Astrocyte of the cerebellum (primary cell): ENCODE measurements at regions not wholly inside any gene's neighbourhood (a gene's known extent, or its start where the extent isn't known, plus 50 kb on each side); places are given as distances from the start of the nearest gene placed in this dataset.

Experiments used
- DNase-seq: peaks from one replicate; pipeline ENCODE4 v3.0.0-alpha.2; 2011; ENCODE audit warnings: low read depth
- H3K4me3 ChIP-seq: 2 replicates; pipeline ENCODE4 v1.5.1; 2011; ENCODE audit warnings: mild to moderate bottlenecking, low read depth, low read length, moderate library complexity
- CTCF ChIP-seq: IDR thresholded peaks from 2 replicates; pipeline ENCODE4 v1.5.1; 2012; ENCODE audit warnings: low read length, low read depth, moderate library complexity, mild to moderate bottlenecking; ENCODE audit errors: missing control alignments
- in situ Hi-C: cut with HindIII; loops from 2 replicates; pipeline ENCODE4 v1.10.0; 2017; ENCODE audit warnings: low sequenced_read_pairs

DNA sequence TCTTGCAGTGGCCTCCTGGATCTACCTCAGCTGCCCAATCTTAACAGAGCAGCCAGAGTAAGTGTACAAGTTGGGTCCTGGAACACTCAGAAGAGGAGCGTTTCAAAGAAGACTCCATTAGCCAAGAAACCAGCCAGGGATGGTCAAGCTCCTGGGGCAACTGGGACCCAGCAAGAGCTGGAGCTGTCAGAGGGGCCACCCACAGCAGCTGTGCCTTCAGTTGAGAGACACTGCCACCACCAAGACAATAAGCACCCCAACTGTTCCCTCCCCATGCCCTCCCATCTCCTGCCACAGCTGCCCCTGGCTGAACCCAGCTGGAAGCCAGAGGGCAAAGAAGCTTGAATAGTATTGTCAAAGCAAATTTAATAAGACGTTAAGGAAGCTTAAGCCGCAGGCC lies 110.6 kb upstream of the TLE3 start:
- in situ Hi-C loops: no loop called here

GRCh38 chr15:70206668-70207067 lies 109.0 kb upstream of the TLE3 start:
- no peak for TF ChIP-seq CTCF
- in situ Hi-C loops: no loop called here

More for the DNA sequence above, 110.6 kb upstream of the TLE3 start:
- no peak overlapping the region for H3K4me3 ChIP-seq
- TF ChIP-seq CTCF: no peak
- DNase-seq: no peak

DNA sequence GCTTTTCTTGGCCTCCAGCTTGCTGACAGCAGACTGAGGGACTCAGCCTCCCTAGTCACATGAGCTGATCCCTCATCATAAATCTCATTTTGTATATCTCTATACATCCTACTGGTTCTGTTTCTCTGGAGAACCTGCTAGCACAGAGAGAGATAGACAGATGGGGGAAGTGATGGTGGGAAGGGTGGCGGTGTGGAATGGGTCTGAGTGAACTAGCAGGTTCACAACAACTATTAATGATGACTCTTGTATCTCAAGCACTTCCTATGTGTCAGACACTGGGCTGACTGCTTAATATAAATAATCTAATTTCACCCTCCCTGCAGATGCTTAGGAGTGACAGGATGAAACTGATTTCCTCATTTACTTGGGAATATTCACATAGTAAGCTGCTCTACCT lies 106.9 kb upstream of the TLE3 start:
- DNase-seq: no peak
- in situ Hi-C loops: no loop called here
- no peak for TF ChIP-seq CTCF
- H3K4me3 ChIP-seq: no peak overlapping the region

More at GRCh38 chr15:70206668-70207067, 109.0 kb upstream of the TLE3 start:
- no peak overlapping the region for H3K4me3 ChIP-seq
- DNase-seq: no peak

DNA sequence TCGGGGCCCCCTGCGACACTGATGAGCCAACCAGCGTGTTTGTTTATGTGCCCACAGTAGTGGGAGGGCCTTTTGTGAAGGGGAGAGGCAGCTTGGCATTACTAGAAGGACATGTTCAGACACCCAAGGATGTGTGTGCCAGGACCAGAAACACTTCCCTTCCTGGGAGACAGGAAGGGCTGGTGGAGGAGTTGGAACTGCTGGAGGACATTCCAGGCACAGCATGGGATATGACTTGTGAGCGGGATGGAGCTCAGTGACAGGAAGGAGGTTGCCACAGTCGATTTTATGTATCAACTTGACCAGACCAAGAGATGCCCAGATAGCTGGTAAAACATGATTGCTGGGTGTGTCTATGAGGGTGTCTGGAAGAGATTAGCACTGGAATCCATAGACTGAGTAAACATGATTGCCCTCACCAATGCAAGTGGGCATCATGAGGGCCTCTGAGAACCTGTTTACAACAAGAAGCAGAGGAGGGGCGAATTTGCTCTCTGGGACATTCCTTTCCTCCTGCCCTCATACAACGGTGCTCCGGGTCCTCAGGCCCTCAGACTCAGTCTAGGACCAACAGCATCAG lies 106.4 kb upstream of the TLE3 start:
- no peak for DNase-seq
- in situ Hi-C loops: no loop called here
- H3K4me3 ChIP-seq: no peak overlapping the region
- no peak for TF ChIP-seq CTCF

GRCh38 chr15:70202756-70203155 lies 105.0 kb upstream of the TLE3 start:
- DNase-seq: no peak
- TF ChIP-seq CTCF: no peak
- H3K4me3 ChIP-seq: no peak overlapping the region
- in situ Hi-C loops: no loop called here

- TF ChIP-seq CTCF: no peak
- H3K4me3 ChIP-seq: no peak overlapping the region
- DNase-seq: no peak
- in situ Hi-C loops: no loop called here
These were observed 103.7 kb upstream of the TLE3 start for GRCh38 chr15:70201425-70201775.
